Thymus (tissue), 11 donors: ENCODE measurements at regions not wholly inside any gene's neighbourhood (a gene's known extent, or its start where the extent isn't known, plus 50 kb on each side); places are given as distances from the start of the nearest gene placed in this dataset.

Source experiments
- DNase-seq, 9 donors: peaks; one replicate each; pipeline ENCODE4 v3.0.0-alpha.2; 2013; ENCODE audit warnings: low spot score in 9 of 9, low read depth in 6 of 9, missing footprints in 1 of 9
- H3K27ac ChIP-seq, 2 donors: one replicate each; pipeline ENCODE4 v1.5.1; 2013; ENCODE audit warnings: control low read depth in 1 of 2, low read depth in 1 of 2, low read length in 1 of 2, mild to moderate bottlenecking in 1 of 2, moderate library complexity in 1 of 2
- H3K27me3 ChIP-seq, 2 donors: one replicate each; pipeline ENCODE4 v1.5.1; 2013; ENCODE audit warnings: low read length in 1 of 2; ENCODE audit not compliant: control insufficient read depth in 2 of 2, insufficient read depth in 1 of 2
- H3K36me3 ChIP-seq, 2 donors: one replicate each; pipeline ENCODE4 v1.5.1; 2013; ENCODE audit warnings: low read length in 1 of 2, mild to moderate bottlenecking in 1 of 2, moderate library complexity in 1 of 2; ENCODE audit not compliant: control insufficient read depth in 2 of 2, insufficient read depth in 2 of 2
- H3K4me1 ChIP-seq, 2 donors: one replicate each; pipeline ENCODE4 v1.5.1; 2013; ENCODE audit warnings: low read length in 2 of 2; ENCODE audit not compliant: control insufficient read depth in 2 of 2, insufficient read depth in 2 of 2
- H3K4me3 ChIP-seq, 2 donors: one replicate each; pipeline ENCODE4 v1.5.1; 2013; ENCODE audit warnings: low read length in 2 of 2, control low read depth in 1 of 2, mild to moderate bottlenecking in 1 of 2
- H3K9me3 ChIP-seq, 2 donors: one replicate each; pipeline ENCODE4 v1.5.1; 2013; ENCODE audit warnings: low read length in 1 of 2, mild to moderate bottlenecking in 1 of 2; ENCODE audit not compliant: control insufficient read depth in 2 of 2, insufficient read depth in 1 of 2
- WGBS: extraction: QIAGEN DNeasy Blood & Tissue Kit; methylation state at CpG from one replicate; pipeline ENCODE4 v1.1.7; 2013; 5-methylcytosine and 5-hydroxymethylcytosine counted together
- donor health status: healthy.

DNA sequence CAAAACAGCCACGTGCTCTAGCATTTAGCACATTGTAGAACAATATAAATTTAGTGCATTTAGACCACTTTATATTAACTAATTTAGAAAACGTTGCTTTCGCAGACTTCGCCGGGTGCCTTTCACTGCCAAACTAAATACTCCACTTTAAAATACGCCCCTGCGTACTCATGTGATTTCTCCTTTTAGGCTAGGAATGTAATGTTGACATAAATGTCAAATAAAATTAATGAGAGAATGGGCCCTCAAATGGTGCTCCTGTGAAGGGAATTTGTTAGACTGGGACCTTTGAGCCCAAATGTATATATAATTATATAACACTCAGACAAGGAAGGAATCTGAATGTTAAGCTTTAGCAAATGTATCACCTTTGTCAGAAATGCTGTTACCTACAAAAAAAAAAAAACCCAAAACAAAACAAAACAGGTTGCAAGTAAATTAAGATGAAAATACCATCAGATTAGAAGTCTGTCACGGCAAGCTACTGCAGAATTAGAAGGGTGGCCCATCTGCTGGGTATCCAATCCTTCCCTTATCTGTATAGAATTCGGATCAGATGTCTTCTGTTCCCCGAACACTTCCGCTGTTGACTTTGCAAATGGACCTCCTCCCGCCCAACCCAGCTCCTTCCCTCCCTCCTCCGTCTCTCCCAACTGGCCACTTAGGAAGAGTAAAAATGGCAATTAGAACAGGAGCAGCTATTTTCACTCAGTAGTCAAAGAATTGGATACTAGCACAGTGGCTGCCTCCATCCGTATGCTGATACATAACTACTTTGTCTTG, 159.3 kb upstream of the FOXN3 start:
- no peaks in the 10 kb centered on the region for H3K9me3 ChIP-seq
- no peak overlapping the region for H3K27ac ChIP-seq
- H3K27me3 ChIP-seq, result no peaks in the 10 kb centered on the region
- peaks cover 7 to 19% of the 10 kb centered on the region in 2 donors for H3K36me3 ChIP-seq
- 97% methylated on average over 14 of the region's 14 CpGs for WGBS
- H3K4me1 ChIP-seq, result peaks cover 2 to 7% of the 10 kb centered on the region in 2 donors
- no peak overlapping the region for H3K4me3 ChIP-seq
- DNase-seq, result no peak

DNA sequence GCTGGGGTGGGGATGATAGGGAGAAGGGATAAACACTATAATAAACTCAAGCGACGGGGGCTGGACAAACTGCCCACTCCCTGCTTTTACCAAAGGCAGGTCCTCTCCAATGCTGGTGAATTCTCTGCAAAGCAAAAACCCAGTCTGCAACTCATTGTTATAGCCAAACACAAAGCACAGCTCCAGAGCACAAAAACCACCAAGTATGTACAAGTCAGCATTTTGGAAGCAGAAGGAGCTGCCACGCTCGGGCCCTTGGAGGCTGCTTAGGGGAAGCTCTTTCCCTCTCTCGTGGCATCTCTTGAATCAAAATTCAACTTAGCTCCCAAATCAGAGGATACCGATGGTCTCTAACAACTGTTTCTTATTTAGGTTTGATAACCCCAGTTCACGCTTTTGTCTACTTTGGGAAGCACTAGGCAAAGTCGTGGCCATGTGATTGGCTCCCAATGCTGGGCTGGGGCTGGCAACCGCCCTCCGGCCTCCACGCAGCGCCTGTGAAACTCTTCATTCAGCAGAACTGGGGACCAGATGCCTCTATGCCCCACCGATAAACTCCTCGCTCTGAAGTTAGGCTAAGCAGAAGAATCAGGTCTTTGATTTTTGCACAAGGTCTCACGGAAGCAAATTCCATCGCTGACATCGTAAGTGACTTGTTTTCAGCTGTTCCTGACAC, 158.5 kb upstream of the FOXN3 start:
- Histone ChIP-seq H3K27ac (no peak overlapping the region), H3K4me3 (no peak overlapping the region), H3K36me3 (peaks cover 3 to 12% of the 10 kb centered on the region in 2 donors), H3K9me3 (no peaks in the 10 kb centered on the region), H3K4me1 (peaks cover 2 to 7% of the 10 kb centered on the region in 2 donors), H3K27me3 (no peaks in the 10 kb centered on the region)
- no peak for DNase-seq
- WGBS, result 96% methylated on average over 17 of the region's 17 CpGs

DNA sequence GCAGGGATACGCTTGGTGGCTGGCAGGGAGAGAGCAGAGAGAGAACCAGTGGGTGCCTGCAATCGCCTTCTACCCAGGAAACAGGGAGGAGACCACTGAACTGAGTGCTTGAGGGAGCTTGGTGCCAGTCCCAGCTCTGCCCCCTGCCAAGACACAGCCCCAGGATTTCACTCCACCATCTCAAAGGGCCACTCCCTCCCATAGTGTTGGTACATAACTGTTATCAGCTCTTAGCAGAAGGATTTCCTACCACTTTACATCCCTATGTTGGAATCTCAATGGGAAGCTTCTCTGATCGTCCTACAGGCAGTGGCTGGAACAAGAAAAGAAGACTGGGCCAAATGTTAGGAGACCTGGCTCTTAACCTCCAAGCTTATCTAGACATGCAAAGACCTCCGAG, 157.4 kb upstream of the FOXN3 start:
- no peak overlapping the region for H3K27ac ChIP-seq
- DNase-seq, result no peak
- H3K4me1 ChIP-seq, result peaks cover 2 to 7% of the 10 kb centered on the region in 2 donors
- no peak overlapping the region for H3K4me3 ChIP-seq
- peaks cover 3 to 10% of the 10 kb centered on the region in 2 donors for H3K36me3 ChIP-seq
- no peaks in the 10 kb centered on the region for H3K27me3 ChIP-seq
- no peaks in the 10 kb centered on the region for H3K9me3 ChIP-seq
- 98% methylated on average over 4 of the region's 4 CpGs for WGBS

DNA sequence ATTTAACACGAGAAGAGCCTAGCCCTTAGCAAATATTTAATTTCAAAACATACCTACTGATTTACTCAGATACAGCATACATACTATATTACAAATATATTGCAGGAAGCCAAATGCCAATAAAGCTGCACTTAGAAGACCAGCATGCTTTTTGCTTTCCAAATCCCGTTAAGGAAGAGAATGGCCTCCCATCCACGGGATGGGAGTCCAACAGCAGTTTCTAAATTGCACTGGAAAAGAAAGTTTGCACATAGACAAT, 156.3 kb upstream of the FOXN3 start:
- DNase-seq, result no peak
- Histone ChIP-seq H3K4me1 (peaks cover 2 to 7% of the 10 kb centered on the region in 2 donors), H3K9me3 (no peaks in the 10 kb centered on the region), H3K27me3 (no peaks in the 10 kb centered on the region), H3K36me3 (peaks cover 3 to 8% of the 10 kb centered on the region in 2 donors), H3K27ac (no peak overlapping the region), H3K4me3 (no peak overlapping the region)
- 98% methylated on average over 3 of the region's 3 CpGs for WGBS

DNA sequence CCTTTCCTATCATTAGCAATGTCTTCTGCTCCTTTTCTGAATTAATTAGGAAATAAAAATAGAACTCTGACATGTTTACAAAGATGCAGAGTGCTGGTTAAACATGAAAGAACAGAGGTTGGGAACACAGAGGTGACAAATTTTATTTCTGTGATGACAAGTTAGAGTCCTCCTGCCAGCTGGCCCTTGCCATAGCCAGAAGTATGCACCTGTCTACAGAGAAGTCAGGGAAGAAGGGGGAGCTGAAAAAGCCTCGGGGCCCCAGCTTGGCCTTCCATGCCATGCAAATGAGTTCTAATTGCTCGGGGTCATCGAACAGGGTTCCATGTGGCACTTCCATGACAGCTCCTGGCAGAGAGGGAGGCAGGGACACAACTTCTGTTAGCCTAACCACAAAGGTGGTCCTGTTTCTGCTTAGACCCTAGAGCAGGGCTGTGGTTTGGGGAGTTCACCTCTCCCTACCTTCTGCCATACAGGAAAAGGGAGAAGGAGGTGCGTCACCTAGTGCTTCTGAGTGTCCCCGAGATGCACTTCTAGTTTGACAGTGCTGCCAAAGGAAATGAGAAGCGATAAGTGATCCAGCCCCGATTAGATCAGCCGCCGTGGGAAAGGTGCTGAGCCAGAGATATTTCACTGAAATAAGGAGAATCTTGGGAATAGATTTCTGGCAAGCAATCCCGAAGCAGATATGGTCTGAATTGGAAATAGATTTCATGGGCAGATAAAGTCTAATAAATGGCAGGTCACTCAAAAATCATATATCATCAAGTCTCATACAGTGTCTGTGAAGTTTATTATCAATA, 155.8 kb upstream of the FOXN3 start:
- H3K36me3 ChIP-seq, result peaks cover 3 to 8% of the 10 kb centered on the region in 2 donors
- no peak overlapping the region for H3K4me3 ChIP-seq
- WGBS, result 92% methylated on average over 10 of the region's 10 CpGs
- no peaks in the 10 kb centered on the region for H3K27me3 ChIP-seq
- no peaks in the 10 kb centered on the region for H3K9me3 ChIP-seq
- no peak for DNase-seq
- H3K27ac ChIP-seq, result no peak overlapping the region
- peaks cover 2 to 7% of the 10 kb centered on the region in 2 donors for H3K4me1 ChIP-seq

DNA sequence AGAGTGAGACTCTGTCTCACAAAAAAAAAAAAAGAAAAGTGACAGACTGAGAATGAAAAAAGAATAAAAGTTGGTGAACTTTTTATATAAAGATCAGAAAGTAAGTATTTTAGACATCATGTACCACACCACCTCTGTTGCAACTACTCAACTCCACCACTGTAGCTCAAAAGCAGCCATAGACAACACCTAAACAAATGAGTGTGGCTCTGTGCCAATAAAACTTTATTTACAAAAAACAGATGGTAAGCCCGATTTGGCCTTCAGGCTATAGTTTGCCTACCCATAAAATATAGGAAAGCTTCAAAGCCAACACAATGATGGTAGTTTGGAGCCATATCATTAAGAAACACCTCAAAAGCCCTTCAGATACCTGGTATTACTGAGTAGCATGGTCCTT, 154.5 kb upstream of the FOXN3 start:
- H3K27me3 ChIP-seq, result no peaks in the 10 kb centered on the region
- H3K27ac ChIP-seq, result no peak overlapping the region
- 100% methylated on average over 1 of the region's 1 CpG for WGBS
- H3K9me3 ChIP-seq, result no peaks in the 10 kb centered on the region
- H3K36me3 ChIP-seq, result peaks cover 3 to 8% of the 10 kb centered on the region in 2 donors
- no peak overlapping the region for H3K4me3 ChIP-seq
- H3K4me1 ChIP-seq, result peaks cover 2 to 7% of the 10 kb centered on the region in 2 donors
- DNase-seq, result no peak

DNA sequence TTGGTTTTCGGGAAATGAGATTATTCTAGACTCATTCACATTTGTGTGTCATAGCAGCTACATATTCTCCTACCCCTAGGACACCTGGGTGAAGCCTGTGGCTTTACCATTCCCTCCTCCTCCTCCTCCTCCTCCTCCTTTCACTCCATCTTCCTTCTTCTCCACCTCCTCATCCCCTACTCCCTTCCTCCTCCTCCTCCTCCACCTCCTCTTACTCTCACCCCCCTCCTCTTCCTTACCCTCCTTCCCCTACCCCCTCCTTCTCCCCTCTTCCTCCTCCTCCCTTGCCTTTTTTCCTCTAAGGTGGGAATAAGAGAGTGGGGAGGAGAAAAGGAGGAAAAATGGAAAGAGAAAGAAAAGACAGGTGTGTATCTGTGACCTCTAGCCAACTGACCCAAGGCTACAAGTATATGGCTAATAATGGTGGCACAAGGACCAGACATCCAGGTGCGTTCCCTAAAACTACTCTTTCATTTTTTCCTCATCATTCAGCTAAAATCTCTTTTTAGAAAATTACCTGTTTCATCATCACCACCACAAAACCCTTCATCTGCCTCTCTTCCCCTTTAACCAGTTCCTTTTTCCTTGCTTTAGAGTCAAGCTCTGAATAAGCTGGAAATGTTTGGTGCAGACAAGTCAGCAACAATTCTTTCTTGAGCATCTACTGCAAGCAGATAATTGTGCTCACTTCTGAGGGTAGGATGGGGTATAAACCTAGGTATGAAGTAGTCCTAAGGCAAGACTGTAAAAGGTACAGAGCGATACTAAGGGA, 149.8 kb upstream of the FOXN3 start:
- H3K36me3 ChIP-seq, result peaks cover 2 to 6% of the 10 kb centered on the region in 2 donors
- no peak for DNase-seq
- WGBS, result 96% methylated on average over 3 of the region's 3 CpGs
- H3K4me3 ChIP-seq, result no peak overlapping the region
- H3K4me1 ChIP-seq, result peaks cover 0 to 8% of the 10 kb centered on the region in 2 donors
- no peaks in the 10 kb centered on the region for H3K27me3 ChIP-seq
- H3K27ac ChIP-seq, result no peak overlapping the region
- H3K9me3 ChIP-seq, result no peaks in the 10 kb centered on the region

DNA sequence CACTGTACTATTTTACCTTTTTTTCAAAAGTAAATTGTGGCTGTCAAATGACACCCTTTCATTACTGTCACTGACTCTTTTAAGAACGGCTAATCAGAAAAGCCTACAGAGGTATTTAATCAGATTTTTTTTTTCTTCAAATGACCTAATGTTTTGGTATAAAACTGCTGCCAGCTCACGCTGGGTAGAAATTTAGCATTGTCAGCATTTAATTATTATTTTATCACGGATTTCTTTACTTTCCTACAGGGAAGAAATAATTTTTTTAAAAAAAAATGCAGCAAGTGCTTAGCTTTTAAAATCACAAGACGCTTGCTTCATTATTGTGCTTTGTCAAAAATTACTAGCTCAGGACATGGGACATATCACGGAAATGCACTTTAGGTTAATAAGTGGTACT, 149.1 kb upstream of the FOXN3 start:
- H3K4me3 ChIP-seq, result no peak overlapping the region
- no peak for DNase-seq
- H3K4me1 ChIP-seq, result peaks cover 0 to 8% of the 10 kb centered on the region in 2 donors
- 94% methylated on average over 5 of the region's 5 CpGs for WGBS
- H3K36me3 ChIP-seq, result peaks cover 2 to 6% of the 10 kb centered on the region in 2 donors
- no peak overlapping the region for H3K27ac ChIP-seq
- no peaks in the 10 kb centered on the region for H3K27me3 ChIP-seq
- H3K9me3 ChIP-seq, result no peaks in the 10 kb centered on the region
